ENCODE measurements at regions not wholly inside any gene's neighbourhood (a gene's known extent, or its start where the extent isn't known, plus 50 kb on each side); places are given as distances from the start of the nearest gene placed in this dataset.
"Not testable (repeated sequence)": the region's sequence is repeated elsewhere in the genome, so short reads cannot be mapped to it uniquely, and the experiment has no call there.

- intact Hi-C loops (cut with DNase I) = no loop called here
- ATAC-seq (peak; percentile 68 to 99), DNase-seq (no peak)
Measured at GRCh38 chr3:193174140-193174539, 66.9 kb upstream of the PLAAT1 start.

DNA sequence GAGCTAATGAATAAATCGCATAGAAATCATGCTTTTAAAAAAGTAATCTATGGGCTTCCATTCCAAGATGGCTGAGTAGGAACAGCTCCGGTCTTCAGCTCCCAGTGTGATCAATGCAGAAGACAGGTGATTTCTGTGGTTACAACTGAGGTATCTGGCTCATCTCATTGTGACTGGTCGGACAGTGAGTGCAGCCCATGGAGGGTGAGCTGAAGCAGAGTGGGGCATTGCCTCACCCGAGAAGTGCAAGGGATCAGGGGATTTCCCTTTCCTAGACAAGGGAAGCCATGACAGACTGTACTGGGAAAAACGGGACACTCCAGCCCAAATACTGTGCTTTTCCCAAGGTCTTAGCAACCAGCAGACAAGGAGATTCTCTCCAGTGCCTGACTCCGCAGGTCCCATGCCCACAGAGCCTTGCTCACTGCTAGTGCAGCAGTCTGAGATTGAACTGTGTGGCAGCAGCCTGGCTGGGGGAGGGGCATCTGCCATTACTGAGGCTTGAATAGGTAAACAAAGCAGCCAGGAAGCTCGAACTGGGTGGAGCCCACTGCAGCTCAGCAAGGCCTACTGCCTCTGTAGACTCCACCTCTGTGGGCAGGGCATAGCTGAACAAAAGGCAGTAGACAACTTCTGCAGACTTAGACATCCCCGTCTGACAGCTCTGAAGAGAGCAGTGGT lies 61.5 kb upstream of the PLAAT1 start:
- DNase-seq; ATAC-seq; intact Hi-C loops (cut with DNase I): not testable (repeated sequence)

DNA sequence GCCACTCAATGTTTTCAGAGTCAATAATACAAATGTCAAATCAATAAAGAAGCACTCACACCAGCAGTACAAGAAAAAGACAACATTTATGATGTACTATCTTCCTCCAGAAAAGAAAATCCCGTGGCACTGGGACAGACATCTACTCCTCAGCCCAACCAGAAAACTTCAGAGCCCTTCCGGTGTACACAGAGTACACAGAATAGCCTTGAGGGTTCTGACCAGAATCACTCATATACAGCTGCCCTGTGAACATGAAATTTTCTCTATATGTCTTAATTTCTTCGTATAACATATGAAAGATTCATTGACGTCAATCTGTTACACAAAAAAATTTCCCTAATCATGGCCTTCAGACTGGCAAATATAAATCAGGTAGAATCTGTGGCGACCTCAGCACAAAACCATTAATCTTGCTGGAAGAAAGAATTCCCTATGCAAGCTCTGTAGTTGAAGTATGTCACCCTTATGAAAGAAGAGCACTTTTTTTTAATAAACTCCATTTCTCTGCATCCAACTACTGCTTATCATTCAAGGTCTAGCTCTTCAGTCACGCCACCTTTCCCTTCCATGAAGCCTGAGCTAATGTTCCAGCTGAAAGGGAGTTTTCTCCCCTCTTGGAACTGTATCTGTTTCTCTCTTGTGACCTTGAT lies 53.8 kb upstream of the PLAAT1 start:
- intact Hi-C loops (cut with DNase I) = no loop called here

GRCh38 chr3:193190146-193190786 lies 50.8 kb upstream of the PLAAT1 start:
- DNase-seq = no peak
- intact Hi-C loops (cut with DNase I) = loop anchor here in 1 of 2 donors (5.0 kb wide), 1 partner anchor 382 kb away; no protein-coding TSS in a partner anchor
- peak in 1 of 2 donors; percentile 43 for ATAC-seq

More for the DNA sequence above, 53.8 kb upstream of the PLAAT1 start:
- ATAC-seq (no peak), DNase-seq (no peak)
